ENCODE measurements at regions not wholly inside any gene's neighbourhood (a gene's known extent, or its start where the extent isn't known, plus 50 kb on each side); places are given as distances from the start of the nearest gene placed in this dataset.

DNA sequence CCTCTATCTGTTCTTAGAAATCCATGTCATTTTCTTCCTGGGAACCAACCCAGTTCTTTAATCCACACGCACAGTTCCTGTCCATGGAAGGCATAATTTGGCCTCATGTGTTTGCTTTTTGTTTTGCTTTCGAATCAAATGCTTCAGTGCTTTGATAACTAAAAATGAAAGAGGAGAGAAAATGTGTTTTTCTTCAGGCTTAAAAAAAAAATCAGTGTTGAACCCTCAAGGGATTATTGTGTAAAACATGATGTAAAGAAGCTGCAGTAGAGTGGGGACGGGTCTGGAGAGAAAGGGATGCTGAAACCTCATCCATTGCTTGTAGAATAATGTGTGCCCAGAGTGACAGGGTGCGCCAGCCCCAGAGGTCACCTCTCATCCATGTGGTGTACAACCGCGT, 197.5 kb upstream of the JARID2 start:
- TF ChIP-seq, protein P1, sequence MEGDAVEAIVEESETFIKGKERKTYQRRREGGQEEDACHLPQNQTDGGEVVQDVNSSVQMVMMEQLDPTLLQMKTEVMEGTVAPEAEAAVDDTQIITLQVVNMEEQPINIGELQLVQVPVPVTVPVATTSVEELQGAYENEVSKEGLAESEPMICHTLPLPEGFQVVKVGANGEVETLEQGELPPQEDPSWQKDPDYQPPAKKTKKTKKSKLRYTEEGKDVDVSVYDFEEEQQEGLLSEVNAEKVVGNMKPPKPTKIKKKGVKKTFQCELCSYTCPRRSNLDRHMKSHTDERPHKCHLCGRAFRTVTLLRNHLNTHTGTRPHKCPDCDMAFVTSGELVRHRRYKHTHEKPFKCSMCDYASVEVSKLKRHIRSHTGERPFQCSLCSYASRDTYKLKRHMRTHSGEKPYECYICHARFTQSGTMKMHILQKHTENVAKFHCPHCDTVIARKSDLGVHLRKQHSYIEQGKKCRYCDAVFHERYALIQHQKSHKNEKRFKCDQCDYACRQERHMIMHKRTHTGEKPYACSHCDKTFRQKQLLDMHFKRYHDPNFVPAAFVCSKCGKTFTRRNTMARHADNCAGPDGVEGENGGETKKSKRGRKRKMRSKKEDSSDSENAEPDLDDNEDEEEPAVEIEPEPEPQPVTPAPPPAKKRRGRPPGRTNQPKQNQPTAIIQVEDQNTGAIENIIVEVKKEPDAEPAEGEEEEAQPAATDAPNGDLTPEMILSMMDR (IDR thresholded peaks at IDR 0.05; ENCODE audit: poor library complexity), result no peak
- TF ChIP-seq EZH2 (IDR thresholded peaks at IDR 0.05; ENCODE audit: borderline replicate concordance), result no peak
